ENCODE measurements at regions not wholly inside any gene's neighbourhood (a gene's known extent, or its start where the extent isn't known, plus 50 kb on each side); places are given as distances from the start of the nearest gene placed in this dataset.
"Not testable (repeated sequence)": the region's sequence is repeated elsewhere in the genome, so short reads cannot be mapped to it uniquely, and the experiment has no call there.

GRCh38 chr6:44049989-44050871 lies 77.0 kb downstream of the MRPL14 start:
- DNase-seq: no peak

GRCh38 chr6:44049163-44049988 lies 77.9 kb downstream of the MRPL14 start:
- no peak for DNase-seq

- no peak for DNase-seq
Observed at GRCh38 chr6:44048277-44048676, 79.0 kb downstream of the MRPL14 start.

GRCh38 chr6:44047801-44048200 lies 79.5 kb downstream of the MRPL14 start:
- DNase-seq: no peak

GRCh38 chr6:44047179-44047546 lies 80.1 kb downstream of the MRPL14 start:
- DNase-seq: no peak

- no peak for DNase-seq
Observed at GRCh38 chr6:44046516-44047178, 80.6 kb downstream of the MRPL14 start.

GRCh38 chr6:44045672-44046015 lies 81.6 kb downstream of the MRPL14 start:
- DNase-seq: no peak

- DNase-seq: no peak
Observed at GRCh38 chr6:44044940-44045671, 82.1 kb downstream of the MRPL14 start.

- no peak for DNase-seq
Observed at GRCh38 chr6:44044154-44044539, 83.1 kb downstream of the MRPL14 start.

- no peak for DNase-seq
Observed at GRCh38 chr6:44043479-44044153, 83.6 kb downstream of the MRPL14 start.

- no peak for DNase-seq
Observed at GRCh38 chr6:44042989-44043478, 84.2 kb downstream of the MRPL14 start.

GRCh38 chr6:44042261-44042988 lies 84.8 kb downstream of the MRPL14 start:
- no peak for DNase-seq

GRCh38 chr6:44041461-44042260 lies 85.6 kb downstream of the MRPL14 start:
- no peak for DNase-seq

- DNase-seq: no peak
Observed at GRCh38 chr6:44040786-44041185, 86.5 kb downstream of the MRPL14 start.

- DNase-seq: no peak
Observed at GRCh38 chr6:44039839-44040350, 87.4 kb downstream of the MRPL14 start.

- no peak for DNase-seq
Observed at GRCh38 chr6:44039191-44039719, 88.0 kb downstream of the MRPL14 start.

GRCh38 chr6:44038543-44039065 lies 88.6 kb downstream of the MRPL14 start:
- no peak for DNase-seq

GRCh38 chr6:44037847-44038542 lies 89.3 kb downstream of the MRPL14 start:
- DNase-seq: no peak

- DNase-seq: not testable (repeated sequence)
Observed at GRCh38 chr6:44037276-44037675, 90.0 kb downstream of the MRPL14 start.
